GM19043 (cell line): ENCODE measurements at regions not wholly inside any gene's neighbourhood (a gene's known extent, or its start where the extent isn't known, plus 50 kb on each side); places are given as distances from the start of the nearest gene placed in this dataset.
"Not testable (repeated sequence)": the region's sequence is repeated elsewhere in the genome, so short reads cannot be mapped to it uniquely, and the experiment has no call there.

ENCODE experiments used
- ATAC-seq: cut with Tn5 transposase; IDR thresholded peaks from one replicate; pipeline ENCODE4 v1.9.1; 2021; ENCODE audit warnings: low read depth; ENCODE audit not compliant: unreplicated experiment

DNA sequence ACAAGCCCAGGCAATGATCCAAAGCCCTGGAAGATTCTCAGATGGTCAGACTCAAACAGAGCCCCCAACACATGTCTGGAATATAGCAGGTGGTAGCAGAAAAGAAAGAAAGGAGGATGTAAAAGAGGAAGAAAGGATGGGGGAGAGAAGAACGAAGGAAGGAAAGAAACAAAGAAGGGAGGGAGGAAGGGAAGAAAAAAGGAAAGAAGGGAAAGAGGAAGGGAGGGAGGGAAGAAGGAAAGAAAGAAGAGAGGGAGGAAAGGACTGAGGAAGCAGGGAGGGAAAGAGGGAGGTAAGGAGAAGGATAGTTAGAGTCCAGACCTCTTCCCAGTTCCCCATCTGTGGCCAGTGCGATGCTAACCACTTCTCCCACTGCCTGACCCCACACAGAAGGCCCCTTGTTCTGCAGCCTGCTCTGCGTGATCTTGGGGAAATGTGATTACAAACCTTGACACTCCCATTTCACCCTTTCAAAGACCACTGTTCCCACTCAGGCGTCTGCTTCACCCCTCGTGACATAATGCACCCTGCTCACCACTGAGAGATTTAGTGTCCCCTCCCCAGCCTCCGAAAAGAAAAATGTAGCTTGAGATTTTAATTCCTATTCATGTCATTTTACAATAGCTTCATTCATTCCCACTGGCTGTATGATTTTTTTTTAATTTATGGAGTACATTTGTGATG, 357.9 kb downstream of the BCL11B start:
- no peak for ATAC-seq

DNA sequence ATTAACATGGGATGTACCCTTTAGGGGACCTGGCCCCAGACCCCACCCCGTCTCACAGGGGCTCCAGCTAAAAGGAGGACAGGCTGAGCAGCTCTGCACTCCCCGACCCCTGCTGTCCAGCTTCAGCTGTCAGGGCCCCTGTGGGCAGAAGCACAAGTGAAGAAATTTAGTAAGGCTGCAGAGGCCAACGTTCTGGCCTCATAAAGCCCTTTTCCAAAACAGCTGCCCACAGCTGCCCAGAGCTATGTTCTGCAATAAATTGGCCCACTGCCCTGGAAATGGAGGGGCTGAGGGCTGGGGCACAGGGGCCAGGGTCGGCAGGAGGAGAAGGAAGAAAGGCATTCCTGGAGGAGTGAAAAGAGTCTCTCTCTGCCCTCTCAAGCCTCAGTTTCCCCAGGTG, 357.1 kb downstream of the BCL11B start:
- ATAC-seq = no peak

DNA sequence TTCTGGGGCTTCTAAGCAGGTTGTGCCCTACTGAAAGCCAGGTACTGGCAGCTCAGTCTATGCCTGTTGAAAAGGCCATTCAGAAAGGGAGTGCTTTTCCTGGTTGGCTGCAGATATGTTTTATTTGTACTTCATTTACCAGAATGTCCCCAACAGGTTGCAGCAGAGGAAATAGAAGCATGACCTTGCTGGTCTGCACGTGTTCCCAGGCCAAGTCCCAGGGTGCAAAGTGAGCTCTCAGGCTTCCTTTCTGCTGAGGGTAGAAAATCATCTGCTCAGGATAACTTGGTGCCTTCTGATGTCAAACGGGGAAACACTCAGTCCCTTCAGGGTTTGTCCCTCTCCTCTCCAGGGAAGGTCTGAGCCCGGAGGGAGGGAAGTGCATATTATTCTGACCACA, 356.4 kb downstream of the BCL11B start:
- ATAC-seq = no peak

DNA sequence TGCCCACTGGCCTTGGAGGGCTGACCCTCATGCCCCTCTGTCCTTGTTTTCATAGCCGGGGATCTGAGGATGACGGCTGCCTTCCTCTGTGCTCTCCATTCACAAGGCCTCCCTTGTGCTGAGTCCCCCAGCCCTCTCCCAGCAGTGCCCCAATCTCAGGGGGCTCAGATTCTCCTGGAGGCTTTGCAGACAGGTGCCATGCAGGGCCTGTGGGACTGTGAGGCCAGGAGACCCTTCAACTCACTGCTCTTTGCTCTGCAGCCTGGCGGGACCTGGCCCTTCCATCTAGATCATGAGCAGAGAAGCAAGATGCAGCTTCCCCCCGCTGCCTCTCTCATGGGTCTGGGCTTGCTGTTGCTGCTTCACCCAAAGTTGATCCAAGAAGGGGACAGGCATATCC, 356.0 kb downstream of the BCL11B start:
- no peak for ATAC-seq

DNA sequence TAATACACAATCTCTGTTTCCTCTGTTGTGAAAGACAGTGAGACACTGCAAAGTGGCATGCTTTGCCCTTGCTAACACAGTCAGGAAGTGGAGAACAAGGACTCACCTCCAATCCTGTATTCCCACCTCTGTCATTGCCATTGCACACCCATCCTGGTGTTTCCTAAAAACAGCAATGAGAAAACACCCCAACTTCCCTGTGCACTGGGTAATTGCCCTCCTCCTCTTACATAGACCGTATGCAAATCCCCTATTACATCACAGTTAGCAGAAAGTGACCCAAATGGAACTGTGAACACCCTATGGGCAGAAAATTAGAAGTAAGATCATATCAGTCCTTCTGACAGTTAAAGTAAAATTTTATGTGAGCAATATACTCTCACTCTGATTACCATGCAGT, 355.5 kb downstream of the BCL11B start:
- ATAC-seq = no peak

DNA sequence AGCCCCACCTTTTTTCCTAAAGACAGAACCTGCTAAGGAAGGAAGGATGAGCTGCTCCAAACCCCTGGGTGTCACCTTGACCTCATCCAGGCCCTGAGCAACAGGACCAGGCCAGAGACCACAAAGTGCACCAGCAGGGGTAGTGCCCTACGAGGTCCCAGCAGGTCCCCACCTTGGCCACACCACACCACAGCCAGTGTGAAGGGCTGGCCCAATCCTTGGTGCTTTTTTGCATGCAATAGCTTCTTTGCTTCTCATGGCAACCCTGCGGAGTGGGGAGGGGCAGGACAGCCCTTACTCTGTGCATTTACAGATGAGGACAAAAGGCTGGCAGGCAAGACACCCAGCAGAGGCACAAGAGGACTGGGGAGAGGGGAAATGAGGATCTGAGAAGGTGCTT, 352.6 kb downstream of the BCL11B start:
- ATAC-seq = no peak

DNA sequence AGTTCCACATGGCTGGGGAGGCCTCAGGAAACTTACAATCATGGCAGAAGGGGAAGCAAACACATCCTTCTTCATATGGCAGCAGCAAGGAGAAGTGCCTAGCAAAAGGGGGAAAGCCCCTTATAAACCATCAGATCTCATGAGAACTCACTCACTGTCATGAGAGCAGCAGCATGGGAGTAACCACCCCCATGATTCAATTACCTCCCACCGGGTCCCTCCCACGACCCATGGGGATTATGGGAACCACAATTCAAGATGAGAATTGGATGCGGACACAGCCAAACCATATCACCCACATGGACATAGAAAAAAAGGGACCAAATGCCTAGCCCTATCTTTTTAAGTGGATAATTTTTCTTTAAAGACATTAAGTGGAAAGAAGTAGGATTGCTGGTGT, 350.7 kb downstream of the BCL11B start:
- not testable (repeated sequence) for ATAC-seq

DNA sequence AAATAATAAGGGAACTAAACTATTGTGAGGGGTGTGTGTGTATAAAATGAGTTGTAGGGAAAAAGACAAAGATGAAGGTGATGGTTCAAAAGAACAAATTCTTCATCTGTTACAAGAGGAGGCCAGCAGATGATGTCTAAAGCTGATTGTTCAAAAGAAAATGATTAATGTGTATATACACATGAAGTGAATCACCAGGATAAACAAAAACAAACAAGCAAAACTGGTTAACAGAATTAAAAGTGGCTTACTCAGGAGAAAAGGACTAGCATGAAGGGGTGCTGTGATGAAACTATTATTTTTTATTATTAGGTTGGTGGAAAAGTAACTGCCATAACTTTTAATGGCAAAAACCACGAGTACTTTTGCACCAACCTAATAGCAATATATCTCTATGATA, 348.4 kb downstream of the BCL11B start:
- ATAC-seq = no peak

DNA sequence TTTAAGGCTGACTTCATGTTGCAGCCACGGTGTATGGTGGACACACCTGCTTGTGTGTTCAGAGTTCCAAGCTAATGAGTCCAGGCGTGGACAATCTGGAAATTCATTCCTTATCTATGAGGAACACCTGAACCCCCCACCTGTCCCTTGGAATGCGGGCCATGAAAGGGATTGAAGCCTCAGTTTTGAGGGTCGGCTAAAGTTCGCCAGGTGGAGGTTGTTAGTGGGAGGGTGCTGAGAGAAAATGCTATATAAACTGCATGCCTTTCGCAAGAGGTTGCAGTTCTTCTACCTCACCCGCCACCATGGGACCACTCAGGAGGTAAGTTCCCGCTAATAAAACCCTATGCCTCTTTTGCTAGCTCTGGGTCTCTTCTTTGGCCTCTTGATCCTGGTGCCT, 348.0 kb downstream of the BCL11B start:
- ATAC-seq = no peak

DNA sequence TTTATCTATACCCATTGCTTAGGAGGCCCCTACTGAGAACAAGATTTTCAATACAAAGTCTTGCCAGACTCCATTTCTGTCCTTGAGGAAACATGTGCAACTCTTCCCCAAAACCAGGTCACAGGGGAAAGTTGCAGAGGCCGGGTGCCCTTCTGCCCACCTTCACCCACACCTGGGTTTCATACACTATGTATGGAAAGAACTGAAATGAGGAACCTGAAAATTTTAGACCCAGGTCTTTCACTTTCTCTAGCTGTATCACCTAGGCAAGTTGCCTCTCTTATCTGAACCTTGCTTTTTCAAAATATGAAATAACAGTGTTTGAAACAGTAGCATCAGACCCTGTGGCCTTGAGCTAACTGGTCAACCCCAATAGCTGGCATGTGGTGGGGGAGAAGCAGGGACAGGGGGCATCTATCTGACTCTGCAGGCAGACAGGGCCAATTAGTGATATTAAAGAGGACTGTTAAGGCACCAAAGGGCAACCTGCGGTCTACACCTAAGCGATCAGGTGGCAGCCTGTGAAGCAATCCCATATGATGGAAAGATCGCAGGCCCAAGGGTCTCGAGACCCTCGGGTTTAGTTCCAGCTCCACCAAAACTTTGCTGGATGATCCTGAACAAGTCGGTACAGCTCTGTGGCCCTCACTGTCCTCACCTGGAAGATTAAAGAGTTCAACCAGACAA, 346.5 kb downstream of the BCL11B start:
- no peak for ATAC-seq

DNA sequence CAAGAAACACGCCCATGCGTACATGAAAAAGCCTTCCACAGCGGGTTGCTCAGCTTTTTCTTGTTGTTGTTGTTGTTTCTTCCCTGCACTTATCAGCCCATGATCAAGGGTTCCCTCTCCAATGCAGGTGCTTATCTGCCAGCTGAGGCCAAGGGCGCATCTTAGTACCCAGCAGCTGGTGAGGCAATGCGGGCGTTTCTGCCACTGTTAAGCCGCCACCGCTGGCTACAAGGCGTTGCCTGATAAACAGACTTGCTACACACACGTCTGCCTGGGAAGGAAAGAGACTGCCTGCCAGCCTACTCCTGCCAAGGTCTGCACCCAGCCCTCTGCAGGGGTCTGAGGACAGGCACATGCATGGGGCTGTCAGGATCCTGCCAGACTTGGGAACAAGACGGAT, 345.9 kb downstream of the BCL11B start:
- ATAC-seq = no peak

DNA sequence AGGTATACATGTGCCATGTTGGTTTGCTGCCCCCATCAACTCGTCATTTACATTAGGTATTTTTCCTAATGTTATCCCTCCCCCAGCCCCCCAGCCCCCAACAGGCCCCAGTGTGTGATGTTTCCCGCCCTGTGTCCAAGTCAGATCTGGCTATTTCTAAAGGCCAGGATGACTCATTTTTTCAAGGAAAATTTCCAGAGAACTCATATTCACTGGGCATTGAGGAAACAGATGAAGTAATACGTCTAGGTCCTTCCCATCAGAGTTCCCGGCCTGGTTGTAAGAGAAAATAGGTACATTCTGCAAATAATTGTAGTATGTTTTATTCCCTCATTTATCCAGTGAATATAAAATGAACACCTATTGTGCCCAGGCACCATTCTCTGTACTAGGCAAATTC, 345.2 kb downstream of the BCL11B start:
- no peak for ATAC-seq

DNA sequence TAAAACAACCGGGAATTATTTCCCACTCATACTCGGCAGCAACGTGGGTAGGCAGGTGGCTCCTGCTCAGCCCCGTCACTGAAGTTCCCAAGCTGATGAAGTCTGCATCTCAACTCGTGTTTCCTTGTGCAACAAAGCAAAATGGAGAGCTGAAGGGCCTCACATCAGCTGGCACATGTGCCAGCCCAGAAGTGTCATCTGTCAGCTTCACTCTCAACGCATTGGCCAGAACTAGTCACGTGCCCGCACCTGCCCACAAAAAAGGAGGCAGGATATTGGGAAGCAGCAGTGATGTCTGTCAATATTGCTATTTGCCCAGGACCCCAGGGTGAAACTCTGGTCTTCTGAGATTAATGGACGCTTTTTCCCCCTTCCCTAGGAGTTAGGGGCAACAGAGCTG, 344.0 kb downstream of the BCL11B start:
- no peak for ATAC-seq

DNA sequence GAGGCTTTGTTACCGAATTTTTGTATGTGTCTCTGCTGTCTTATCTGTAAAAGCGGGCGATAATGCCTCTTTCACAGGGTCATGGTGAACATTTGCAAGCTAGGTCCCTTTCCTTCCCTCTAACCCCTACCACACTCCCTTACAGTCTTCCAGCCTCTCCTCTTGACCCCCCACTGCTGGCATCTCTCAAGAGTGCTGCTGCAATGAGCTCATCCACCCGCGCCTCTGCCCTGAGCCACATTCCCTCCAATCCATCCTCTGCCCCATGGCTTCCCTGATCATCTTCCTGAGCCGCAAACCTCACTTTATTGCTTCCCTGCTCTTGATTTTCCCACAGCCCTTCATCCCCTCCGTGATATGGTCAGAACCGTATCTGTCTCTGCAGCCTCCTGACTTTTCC, 343.6 kb downstream of the BCL11B start:
- no peak for ATAC-seq

DNA sequence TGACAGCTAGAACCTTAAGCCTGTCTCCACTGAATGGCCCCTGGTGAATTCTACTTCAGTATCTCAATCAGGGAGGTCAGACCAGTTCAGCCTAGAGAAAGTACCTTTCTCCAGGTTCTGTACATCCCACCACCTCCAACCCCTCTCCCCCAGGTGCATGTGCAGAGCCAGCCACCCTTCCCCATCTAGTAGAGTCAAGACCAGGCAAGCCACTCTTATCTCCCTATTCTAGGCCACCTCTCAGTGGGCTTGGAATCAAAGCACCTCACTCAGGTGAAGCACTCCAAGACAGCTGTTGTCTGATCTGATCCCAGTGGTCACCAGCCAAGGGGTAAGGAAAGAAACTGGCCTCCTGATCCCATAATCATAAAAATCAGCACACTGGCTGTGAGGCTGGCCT, 340.9 kb downstream of the BCL11B start:
- no peak for ATAC-seq

DNA sequence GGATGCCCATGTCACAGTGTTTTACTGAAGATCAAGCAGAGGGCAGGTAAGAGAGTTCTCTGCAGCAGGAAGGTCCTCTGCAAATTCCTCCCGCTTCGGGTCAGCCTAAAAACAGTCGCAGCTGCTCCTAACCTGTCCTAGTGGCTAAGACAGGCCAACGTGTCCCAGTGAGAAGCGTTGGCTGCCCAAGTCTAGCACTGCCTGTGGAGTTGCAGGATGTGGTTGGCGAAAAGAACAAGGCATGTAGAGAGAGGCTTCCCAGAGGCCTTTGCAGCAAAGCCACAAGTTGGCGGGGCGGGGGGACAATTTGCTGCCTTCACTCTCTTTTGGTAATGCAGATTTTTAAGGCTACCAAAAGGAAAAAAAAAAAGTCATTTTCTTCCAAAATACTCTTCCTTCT, 340.1 kb downstream of the BCL11B start:
- no peak for ATAC-seq

DNA sequence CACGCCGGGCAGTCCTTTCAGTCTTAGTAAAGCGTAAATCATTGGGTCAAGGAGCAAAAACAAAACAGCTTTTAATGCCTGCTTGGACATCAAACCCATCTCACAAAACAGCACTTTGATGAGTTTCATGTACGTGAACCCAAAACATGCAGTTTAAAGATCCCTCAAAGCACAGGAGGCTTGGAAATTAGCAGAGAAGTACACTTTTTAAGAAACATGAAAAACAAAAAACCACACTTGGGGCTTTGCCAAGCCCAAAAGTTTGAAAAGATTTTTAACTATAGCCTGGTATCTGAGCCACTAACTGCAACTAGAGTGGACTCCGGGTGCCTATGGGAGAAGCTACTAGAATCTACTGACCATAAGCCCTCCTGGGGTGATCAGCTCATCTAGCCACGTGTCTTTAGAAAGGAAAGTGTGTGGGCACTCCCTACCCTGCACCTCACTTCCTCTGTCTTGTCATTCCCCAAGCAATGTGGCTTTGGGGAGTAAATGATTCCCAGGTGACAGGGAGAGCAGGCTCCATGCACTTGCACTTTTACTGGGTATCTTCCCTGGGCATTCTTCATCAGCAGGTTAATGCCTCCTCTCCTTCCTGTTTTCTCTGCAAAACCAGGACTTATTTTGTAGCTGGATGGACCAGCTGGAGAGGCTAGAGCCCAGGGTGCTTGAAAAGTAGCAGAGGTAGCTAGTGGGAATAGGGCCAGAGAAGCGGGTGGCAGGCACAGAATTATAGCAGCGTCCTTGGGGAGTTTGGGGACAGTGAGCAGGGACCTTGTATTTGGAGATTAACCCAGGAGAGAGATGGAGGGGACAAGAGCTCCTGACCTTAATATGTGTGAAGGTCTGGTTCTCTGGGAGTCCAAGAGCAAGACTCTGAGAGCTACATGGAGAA, 339.3 kb downstream of the BCL11B start:
- no peak for ATAC-seq

DNA sequence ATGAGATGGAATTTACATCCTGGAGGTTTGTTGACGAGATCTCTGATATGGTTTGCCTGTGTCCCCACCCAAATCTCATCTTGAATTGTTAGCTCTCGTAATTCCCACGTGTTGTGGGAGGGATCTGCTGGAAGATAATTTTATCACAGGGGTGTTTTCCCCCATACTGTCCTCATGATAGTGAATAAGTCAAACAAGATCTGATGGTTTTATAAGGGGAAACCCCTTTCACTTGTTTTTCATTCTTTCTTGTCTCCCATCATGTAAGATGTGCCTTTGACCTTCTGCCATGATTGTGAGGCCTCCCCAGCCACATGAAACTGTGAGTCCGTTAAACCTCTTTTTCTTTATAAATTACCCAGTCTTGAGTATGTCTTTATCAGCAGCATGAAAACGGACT, 337.4 kb downstream of the BCL11B start:
- not testable (repeated sequence) for ATAC-seq

DNA sequence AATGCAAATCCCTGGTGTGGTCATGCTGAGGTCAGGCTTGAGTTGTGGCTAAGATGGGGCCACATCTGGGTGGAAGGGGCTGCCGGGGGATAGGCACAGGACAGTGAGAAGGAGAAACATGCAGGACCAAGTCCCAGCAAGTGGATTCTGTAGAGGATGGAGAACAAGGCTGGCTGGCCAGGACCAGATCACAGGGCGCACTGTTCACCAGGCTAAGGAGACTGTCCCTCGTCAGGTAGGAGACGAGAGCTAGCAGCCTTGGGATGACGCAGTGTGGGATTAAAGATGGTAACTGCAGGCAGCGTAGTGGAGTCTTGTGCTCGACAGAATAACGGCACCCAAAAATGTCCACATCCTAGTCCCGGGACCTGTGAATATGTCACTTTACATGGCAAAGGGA, 336.1 kb downstream of the BCL11B start:
- ATAC-seq = no peak

DNA sequence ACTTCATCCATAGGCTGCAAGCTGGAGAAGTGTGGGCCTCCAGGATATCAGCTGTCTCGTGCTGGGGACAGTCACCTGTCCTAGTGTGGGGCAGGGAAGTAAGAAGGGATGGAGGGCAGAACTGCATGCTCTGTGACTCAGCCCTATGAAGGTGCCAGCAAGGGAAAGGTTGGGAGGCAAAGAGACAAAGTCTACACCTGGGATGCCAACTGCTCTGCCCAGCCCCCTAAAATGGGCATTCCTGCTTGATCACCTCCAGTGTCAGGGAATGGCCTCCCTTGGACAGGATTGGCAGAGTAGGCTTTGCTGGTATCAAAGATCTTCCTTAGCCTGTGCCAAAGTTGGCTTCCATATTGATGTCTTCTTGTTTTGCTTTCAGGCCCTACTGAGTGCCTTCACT, 335.0 kb downstream of the BCL11B start:
- no peak for ATAC-seq

DNA sequence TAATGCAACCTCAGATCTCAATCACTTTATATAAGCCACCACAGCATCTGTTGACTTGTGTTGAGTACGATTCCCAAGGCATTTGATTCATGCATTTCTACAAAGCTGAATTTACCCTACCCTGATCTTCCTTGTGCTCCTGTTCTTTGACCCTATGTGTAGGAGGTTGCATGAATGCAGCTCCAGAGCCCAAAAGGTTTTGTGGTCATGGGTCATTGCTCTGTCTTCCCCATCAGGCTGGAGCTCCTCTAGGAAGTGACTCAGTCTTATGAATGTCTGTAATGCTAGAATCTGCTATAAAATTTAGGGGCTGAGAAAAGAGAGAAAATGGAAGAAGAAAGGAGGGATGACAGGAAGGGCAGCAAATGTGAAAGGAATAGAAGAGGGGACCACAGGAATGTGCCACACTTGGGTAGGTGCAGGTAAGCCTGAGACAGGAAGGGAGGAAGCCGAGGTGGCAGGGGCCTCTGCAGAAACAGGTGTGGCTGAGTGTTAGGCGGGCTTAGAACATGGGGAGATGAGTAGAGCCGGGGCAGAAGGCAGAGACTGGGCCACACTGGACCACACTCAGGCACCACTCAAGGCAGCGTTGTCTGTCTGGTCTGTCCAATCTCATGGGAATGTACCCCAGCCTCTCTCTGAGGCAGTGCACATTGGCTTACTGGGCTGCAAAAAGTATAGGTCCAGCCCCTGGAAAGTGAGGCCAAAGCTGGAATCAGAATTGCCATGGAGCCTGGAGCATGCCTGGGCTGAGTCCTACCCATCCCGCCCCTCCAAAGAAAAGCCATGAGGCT, 334.1 kb downstream of the BCL11B start:
- ATAC-seq = no peak
